OCI-LY3 (cell line): ENCODE measurements at regions not wholly inside any gene's neighbourhood (a gene's known extent, or its start where the extent isn't known, plus 50 kb on each side); places are given as distances from the start of the nearest gene placed in this dataset.
"Not testable (repeated sequence)": the region's sequence is repeated elsewhere in the genome, so short reads cannot be mapped to it uniquely, and the experiment has no call there.

Experiments used
- H2AFZ ChIP-seq: fragments of 200-600, 300-600 bp; shearing (Covaris generic); 2 replicates; pipeline ENCODE4 v1.6.0; 2014; ENCODE audit warnings: antibody characterized with exemption, low read depth, low read length
- H3K27ac ChIP-seq: fragments of 200-600, 300-600 bp; sonication (generic); 2 replicates; pipeline ENCODE4 v1.5.1; 2014; ENCODE audit warnings: mild to moderate bottlenecking, low read length, moderate library complexity, mixed read lengths
- H3K27me3 ChIP-seq: fragments of 200-600, 300-600 bp; sonication (generic); 2 replicates; pipeline ENCODE4 v1.6.1; 2014; ENCODE audit warnings: low read depth, low read length, mixed read lengths
- H3K36me3 ChIP-seq: fragments of 200-600, 300-600 bp; sonication (generic); replicated peaks from 2 replicates; pipeline ENCODE3; 2014; ENCODE audit warnings: low read depth, low read length, mixed read lengths
- H3K4me1 ChIP-seq: fragments of 300-600, 200-600 bp; sonication (generic); 2 replicates; pipeline ENCODE4 v1.6.1; 2014; ENCODE audit warnings: low read length, mixed read lengths
- H3K4me2 ChIP-seq: fragments of 200-600, 300-600 bp; sonication (generic); 2 replicates; pipeline ENCODE4 v1.6.1; 2014; ENCODE audit warnings: low read length, mixed read lengths
- H3K4me3 ChIP-seq: fragments of 300-600, 200-600 bp; sonication (generic); 2 replicates; pipeline ENCODE4 v1.5.1; 2014; ENCODE audit warnings: antibody characterized with exemption, mild to moderate bottlenecking, low read length, moderate library complexity
- H3K79me2 ChIP-seq: fragments of 300-600, 200-600 bp; shearing (Covaris generic); 2 replicates; pipeline ENCODE4 v1.6.1; 2014; ENCODE audit warnings: mild to moderate bottlenecking, low read length, mixed read lengths
- H3K9ac ChIP-seq: fragments of 300-600, 200-600 bp; shearing (Covaris generic); 2 replicates; pipeline ENCODE4 v1.6.0; 2014; ENCODE audit warnings: mild to moderate bottlenecking, low read length, moderate library complexity
- H3K9me3 ChIP-seq: fragments of 200-600, 300-600 bp; shearing (Covaris generic); 2 replicates; pipeline ENCODE4 v1.6.1; 2014; ENCODE audit warnings: low read length, mixed read lengths; ENCODE audit not compliant: insufficient read depth
- H4K20me1 ChIP-seq: fragments of 200-600, 300-600 bp; sonication (generic); 2 replicates; pipeline ENCODE4 v1.6.1; 2016; ENCODE audit warnings: low read length, mixed read lengths; ENCODE audit not compliant: insufficient read depth
- CTCF ChIP-seq: fragments of 200-600, 300-600 bp; sonication (generic); IDR thresholded peaks from 2 replicates; pipeline ENCODE4 v1.5.1; 2014; ENCODE audit warnings: antibody characterized with exemption, low read length, low read depth
- EZH2phosphoT487 ChIP-seq: fragments of 200-600 bp; shearing (Covaris generic); IDR thresholded peaks from 2 replicates; pipeline ENCODE4 v1.6.1; 2018; ENCODE audit warnings: antibody characterized with exemption, mixed run types, low read depth

- no peak overlapping the region for H3K4me2 ChIP-seq
- no peaks in the 10 kb centered on the region for H3K79me2 ChIP-seq
- no peak overlapping the region for H2AFZ ChIP-seq
- H3K9me3 ChIP-seq, result 0 out of 2 replicates have a peak, but pooled peaks cover 2% of the 10 kb centered on the region
- no peak for TF ChIP-seq CTCF
- TF ChIP-seq EZH2phosphoT487, result no peak
- no peaks in the 10 kb centered on the region for H3K36me3 ChIP-seq
- H4K20me1 ChIP-seq, result no peaks in the 10 kb centered on the region
- H3K4me3 ChIP-seq, result no peak overlapping the region
- no peak overlapping the region for H3K27ac ChIP-seq
- H3K27me3 ChIP-seq, result no peaks in the 10 kb centered on the region
- H3K4me1 ChIP-seq, result no peaks in the 10 kb centered on the region
- no peak overlapping the region for H3K9ac ChIP-seq
Measured at GRCh38 chr11:82398300-82398815, 335.3 kb downstream of the FAM181B start.

GRCh38 chr11:82396639-82397038 is 337.0 kb downstream of the FAM181B start:
- not testable (repeated sequence) for H3K9me3 ChIP-seq, H3K4me2 ChIP-seq, H3K27ac ChIP-seq, H3K9ac ChIP-seq, H3K27me3 ChIP-seq, H3K36me3 ChIP-seq, H3K4me3 ChIP-seq, H4K20me1 ChIP-seq, H3K79me2 ChIP-seq, H2AFZ ChIP-seq, H3K4me1 ChIP-seq

- Histone ChIP-seq H3K4me1 (no peaks in the 10 kb centered on the region), H4K20me1 (no peaks in the 10 kb centered on the region)
Measured at GRCh38 chr11:82384308-82384707, 349.4 kb downstream of the FAM181B start.

GRCh38 chr11:82373781-82374542 is 359.7 kb downstream of the FAM181B start:
- Histone ChIP-seq H3K9me3 (no peaks in the 10 kb centered on the region), H3K79me2 (no peaks in the 10 kb centered on the region), H4K20me1 (no peaks in the 10 kb centered on the region), H2AFZ (no peak overlapping the region), H3K4me2 (no peak overlapping the region), H3K4me1 (no peaks in the 10 kb centered on the region), H3K4me3 (no peak overlapping the region), H3K36me3 (no peaks in the 10 kb centered on the region), H3K27ac (no peak overlapping the region), H3K27me3 (no peaks in the 10 kb centered on the region), H3K9ac (no peak overlapping the region)
- TF ChIP-seq EZH2phosphoT487, result no peak
- TF ChIP-seq CTCF, result no peak

More at GRCh38 chr11:82384308-82384707, 349.4 kb downstream of the FAM181B start:
- H3K79me2 ChIP-seq, result no peaks in the 10 kb centered on the region
- no peak overlapping the region for H2AFZ ChIP-seq
- no peaks in the 10 kb centered on the region for H3K36me3 ChIP-seq
- TF ChIP-seq EZH2phosphoT487, result no peak
- TF ChIP-seq CTCF, result no peak
- no peak overlapping the region for H3K4me3 ChIP-seq
- H3K27ac ChIP-seq, result no peak overlapping the region
- no peaks in the 10 kb centered on the region for H3K9me3 ChIP-seq
- no peak overlapping the region for H3K4me2 ChIP-seq
- no peak overlapping the region for H3K9ac ChIP-seq
- H3K27me3 ChIP-seq, result no peaks in the 10 kb centered on the region
